BLaER1 treated with 17β-estradiol and CSF1 and Interleukin-3, amounts not matched to agents 10 nM and 100 nM (cell line): ENCODE measurements at regions not wholly inside any gene's neighbourhood (a gene's known extent, or its start where the extent isn't known, plus 50 kb on each side); places are given as distances from the start of the nearest gene placed in this dataset.
"Not testable (repeated sequence)": the region's sequence is repeated elsewhere in the genome, so short reads cannot be mapped to it uniquely, and the experiment has no call there.

ENCODE experiments used
- H3K27ac ChIP-seq, 11 experiments: shearing (Covaris generic); formaldehyde crosslinking; 2 replicates each; pipeline ENCODE4 v1.8.1; 2022
- H3K27me3 ChIP-seq, 11 experiments: shearing (Covaris generic); formaldehyde crosslinking; 2 replicates each; pipeline ENCODE4 v1.8.1; 2022
- H3K36me3 ChIP-seq, 11 experiments: shearing (Covaris generic); formaldehyde crosslinking; 2 replicates each; pipeline ENCODE4 v1.8.1; 2022
- H3K4me1 ChIP-seq, 10 experiments: shearing (Covaris generic); formaldehyde crosslinking; 2 replicates each; pipeline ENCODE4 v1.8.1; 2022
- H3K4me2 ChIP-seq, 11 experiments: shearing (Covaris generic); formaldehyde crosslinking; 2 replicates each; pipeline ENCODE4 v1.8.1; 2022
- H3K4me3 ChIP-seq, 10 experiments: shearing (Covaris generic); formaldehyde crosslinking; 2 replicates each; pipeline ENCODE4 v1.8.1; 2022
- H3K9ac ChIP-seq, 11 experiments: shearing (Covaris generic); formaldehyde crosslinking; 2 replicates each; pipeline ENCODE4 v1.8.1; 2022
- H3K9me3 ChIP-seq, 11 experiments: shearing (Covaris generic); formaldehyde crosslinking; replicated peaks in 1 of 11; 2 replicates each; pipeline ENCODE4 v1.8.1; 2022
- H4K20me1 ChIP-seq, 11 experiments: shearing (Covaris generic); formaldehyde crosslinking; 2 replicates each; pipeline ENCODE4 v1.8.1; 2022
- Cebpa-rat ChIP-seq, 11 experiments: shearing (Covaris generic); IDR thresholded peaks; 2 replicates each; pipeline ENCODE4 v1.8.1; 2022

GRCh38 chr3:107220538-107220937, 156.7 kb upstream of the CCDC54 start:
- Histone ChIP-seq H3K4me1 (no peaks in the 10 kb centered on the region), H3K9me3 (no peaks in the 10 kb centered on the region)

GRCh38 chr3:107221856-107222255, 155.4 kb upstream of the CCDC54 start:
- H3K27ac ChIP-seq, result no peak overlapping the region

More at GRCh38 chr3:107220538-107220937, 156.7 kb upstream of the CCDC54 start:
- H3K27me3 ChIP-seq, result no peaks in the 10 kb centered on the region
- H3K27ac ChIP-seq, result no peak overlapping the region
- no peak overlapping the region for H3K9ac ChIP-seq
- no peaks in the 10 kb centered on the region for H4K20me1 ChIP-seq
- H3K4me2 ChIP-seq, result no peak overlapping the region
- H3K36me3 ChIP-seq, result no peaks in the 10 kb centered on the region
- TF ChIP-seq Cebpa-rat (IDR thresholded peaks at IDR 0.05), result no peak
- H3K4me3 ChIP-seq, result no peak overlapping the region

GRCh38 chr3:107222907-107223306, 154.3 kb upstream of the CCDC54 start:
- Histone ChIP-seq H3K9me3 (no peaks in the 10 kb centered on the region), H3K4me3 (no peak overlapping the region), H4K20me1 (no peaks in the 10 kb centered on the region), H3K4me2 (no peak overlapping the region), H3K27me3 (no peaks in the 10 kb centered on the region), H3K9ac (no peak overlapping the region), H3K4me1 (no peaks in the 10 kb centered on the region), H3K36me3 (no peaks in the 10 kb centered on the region), H3K27ac (no peak overlapping the region)
- no peak for TF ChIP-seq Cebpa-rat (IDR thresholded peaks at IDR 0.05)

More at GRCh38 chr3:107221856-107222255, 155.4 kb upstream of the CCDC54 start:
- Histone ChIP-seq H3K4me3 (no peak overlapping the region), H3K9me3 (no peaks in the 10 kb centered on the region), H3K36me3 (no peaks in the 10 kb centered on the region), H3K9ac (no peak overlapping the region), H3K4me2 (no peak overlapping the region), H3K4me1 (no peaks in the 10 kb centered on the region), H3K27me3 (no peaks in the 10 kb centered on the region), H4K20me1 (no peaks in the 10 kb centered on the region)
- TF ChIP-seq Cebpa-rat (IDR thresholded peaks at IDR 0.05), result no peak

GRCh38 chr3:107224026-107224596, 153.1 kb upstream of the CCDC54 start:
- Histone ChIP-seq H3K9ac (no peak overlapping the region), H3K27me3 (no peaks in the 10 kb centered on the region), H3K27ac (no peak overlapping the region), H3K36me3 (no peaks in the 10 kb centered on the region), H3K9me3 (no peaks in the 10 kb centered on the region), H4K20me1 (no peaks in the 10 kb centered on the region), H3K4me3 (no peak overlapping the region), H3K4me1 (no peaks in the 10 kb centered on the region), H3K4me2 (no peak overlapping the region)
- no peak for TF ChIP-seq Cebpa-rat (IDR thresholded peaks at IDR 0.05)

- H3K9ac ChIP-seq, result no peak overlapping the region
- H4K20me1 ChIP-seq, result no peaks in the 10 kb centered on the region
- no peak for TF ChIP-seq Cebpa-rat (IDR thresholded peaks at IDR 0.05)
Measured at GRCh38 chr3:107227091-107227490, 150.1 kb upstream of the CCDC54 start.

GRCh38 chr3:107233877-107234276, 143.4 kb upstream of the CCDC54 start:
- H4K20me1 ChIP-seq, H3K4me3 ChIP-seq, H3K36me3 ChIP-seq, H3K9ac ChIP-seq, H3K27ac ChIP-seq, H3K4me1 ChIP-seq, H3K27me3 ChIP-seq, H3K9me3 ChIP-seq, H3K4me2 ChIP-seq: not testable (repeated sequence)

More at GRCh38 chr3:107227091-107227490, 150.1 kb upstream of the CCDC54 start:
- Histone ChIP-seq H3K4me2 (no peak overlapping the region), H3K4me1 (no peaks in the 10 kb centered on the region), H3K27me3 (no peaks in the 10 kb centered on the region), H3K9me3 (no peaks in the 10 kb centered on the region), H3K4me3 (no peak overlapping the region), H3K36me3 (no peaks in the 10 kb centered on the region), H3K27ac (no peak overlapping the region)

GRCh38 chr3:107235193-107235927, 141.9 kb upstream of the CCDC54 start:
- H3K4me3 ChIP-seq, result peak overlapping the region; percentile 41 to 67 (median 50)
- H3K36me3 ChIP-seq, result no peaks in the 10 kb centered on the region
- H3K4me1 ChIP-seq, result peaks cover 0 to 7% (median 2%) of the 10 kb centered on the region in 10 experiments; a peak in 5 of 20 replicates
- H3K9me3 ChIP-seq, result no peaks in the 10 kb centered on the region
- no peaks in the 10 kb centered on the region for H4K20me1 ChIP-seq
- H3K9ac ChIP-seq, result peak overlapping the region in 10 of 11 experiments; percentile 31 to 61 (median 54); a peak in 16 of 22 replicates
- no peaks in the 10 kb centered on the region for H3K27me3 ChIP-seq
- H3K4me2 ChIP-seq, result peak overlapping the region; percentile 47 to 79 (median 63)
- no peak for TF ChIP-seq Cebpa-rat (IDR thresholded peaks at IDR 0.05)
- H3K27ac ChIP-seq, result no peak overlapping the region

GRCh38 chr3:107235928-107236315, 141.3 kb upstream of the CCDC54 start:
- H3K4me3 ChIP-seq, result peak overlapping the region; percentile 41 to 67 (median 50)
- H3K9ac ChIP-seq, result peak overlapping the region in 10 of 11 experiments; percentile 31 to 61 (median 54); a peak in 14 of 22 replicates
- no peaks in the 10 kb centered on the region for H4K20me1 ChIP-seq

GRCh38 chr3:107236655-107237337, 140.4 kb upstream of the CCDC54 start:
- no peaks in the 10 kb centered on the region for H3K27me3 ChIP-seq
- H3K4me3 ChIP-seq, result no peak overlapping the region
- H3K9me3 ChIP-seq, result no peaks in the 10 kb centered on the region
- H3K4me2 ChIP-seq, result no peak overlapping the region
- H3K4me1 ChIP-seq, result peaks cover 0 to 12% (median 9%) of the 10 kb centered on the region in 10 experiments; a peak in 14 of 20 replicates
- H3K36me3 ChIP-seq, result no peaks in the 10 kb centered on the region
- H3K27ac ChIP-seq, result no peak overlapping the region
- H3K9ac ChIP-seq, result no peak overlapping the region
- no peak for TF ChIP-seq Cebpa-rat (IDR thresholded peaks at IDR 0.05)
- no peaks in the 10 kb centered on the region for H4K20me1 ChIP-seq

More at GRCh38 chr3:107235928-107236315, 141.3 kb upstream of the CCDC54 start:
- H3K27ac ChIP-seq, result no peak overlapping the region
- H3K4me1 ChIP-seq, result peaks cover 0 to 7% (median 3%) of the 10 kb centered on the region in 10 experiments; a peak in 8 of 20 replicates
- H3K36me3 ChIP-seq, result no peaks in the 10 kb centered on the region
- peak overlapping the region; percentile 47 to 79 (median 63); a peak in 20 of 22 replicates for H3K4me2 ChIP-seq
- no peaks in the 10 kb centered on the region for H3K9me3 ChIP-seq
- no peak for TF ChIP-seq Cebpa-rat (IDR thresholded peaks at IDR 0.05)
- H3K27me3 ChIP-seq, result no peaks in the 10 kb centered on the region
